LNCAP (cell line): ENCODE measurements at regions not wholly inside any gene's neighbourhood (a gene's known extent, or its start where the extent isn't known, plus 50 kb on each side); places are given as distances from the start of the nearest gene placed in this dataset.

Experiments used
- TF ChIP-seq, protein P1 (sequence below): fragments of 450-650 bp; IDR thresholded peaks from 2 replicates; pipeline ENCODE4 v1.5.1; 2017; ENCODE audit warnings: mild to moderate bottlenecking

DNA sequence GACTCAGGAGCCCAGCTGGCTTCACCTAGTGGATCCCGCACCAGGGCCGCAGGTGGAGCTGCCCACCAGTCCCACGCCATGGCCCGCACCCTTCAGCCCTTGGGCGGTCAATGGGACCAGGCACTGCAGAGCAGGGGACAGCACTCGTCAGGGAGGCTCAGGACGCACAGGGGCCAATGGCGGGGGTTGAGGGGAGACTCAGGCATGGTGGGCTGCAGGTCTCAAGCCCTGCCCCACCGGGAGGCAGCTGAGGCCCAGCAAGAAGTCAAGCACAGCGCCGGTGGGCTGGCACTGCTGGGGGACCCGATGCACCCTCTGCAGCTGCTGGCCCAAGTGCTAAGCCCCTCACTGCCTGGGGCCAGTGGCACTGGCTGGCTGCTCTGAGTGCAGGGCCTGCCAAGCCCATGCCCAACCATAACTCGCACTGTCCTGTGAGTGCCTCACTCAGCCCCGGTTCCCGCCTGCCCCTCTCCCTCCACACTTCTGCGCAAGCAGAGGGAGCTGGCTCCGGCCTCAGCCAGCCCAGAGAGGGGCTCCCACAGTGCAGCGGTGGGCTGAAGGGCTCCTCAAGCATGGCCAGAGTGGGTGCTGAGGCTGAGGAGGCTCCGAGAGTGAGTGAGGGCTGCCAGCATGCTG lies 111.7 kb upstream of the PGR start:
- TF ChIP-seq, protein P1, sequence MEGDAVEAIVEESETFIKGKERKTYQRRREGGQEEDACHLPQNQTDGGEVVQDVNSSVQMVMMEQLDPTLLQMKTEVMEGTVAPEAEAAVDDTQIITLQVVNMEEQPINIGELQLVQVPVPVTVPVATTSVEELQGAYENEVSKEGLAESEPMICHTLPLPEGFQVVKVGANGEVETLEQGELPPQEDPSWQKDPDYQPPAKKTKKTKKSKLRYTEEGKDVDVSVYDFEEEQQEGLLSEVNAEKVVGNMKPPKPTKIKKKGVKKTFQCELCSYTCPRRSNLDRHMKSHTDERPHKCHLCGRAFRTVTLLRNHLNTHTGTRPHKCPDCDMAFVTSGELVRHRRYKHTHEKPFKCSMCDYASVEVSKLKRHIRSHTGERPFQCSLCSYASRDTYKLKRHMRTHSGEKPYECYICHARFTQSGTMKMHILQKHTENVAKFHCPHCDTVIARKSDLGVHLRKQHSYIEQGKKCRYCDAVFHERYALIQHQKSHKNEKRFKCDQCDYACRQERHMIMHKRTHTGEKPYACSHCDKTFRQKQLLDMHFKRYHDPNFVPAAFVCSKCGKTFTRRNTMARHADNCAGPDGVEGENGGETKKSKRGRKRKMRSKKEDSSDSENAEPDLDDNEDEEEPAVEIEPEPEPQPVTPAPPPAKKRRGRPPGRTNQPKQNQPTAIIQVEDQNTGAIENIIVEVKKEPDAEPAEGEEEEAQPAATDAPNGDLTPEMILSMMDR, result no peak

DNA sequence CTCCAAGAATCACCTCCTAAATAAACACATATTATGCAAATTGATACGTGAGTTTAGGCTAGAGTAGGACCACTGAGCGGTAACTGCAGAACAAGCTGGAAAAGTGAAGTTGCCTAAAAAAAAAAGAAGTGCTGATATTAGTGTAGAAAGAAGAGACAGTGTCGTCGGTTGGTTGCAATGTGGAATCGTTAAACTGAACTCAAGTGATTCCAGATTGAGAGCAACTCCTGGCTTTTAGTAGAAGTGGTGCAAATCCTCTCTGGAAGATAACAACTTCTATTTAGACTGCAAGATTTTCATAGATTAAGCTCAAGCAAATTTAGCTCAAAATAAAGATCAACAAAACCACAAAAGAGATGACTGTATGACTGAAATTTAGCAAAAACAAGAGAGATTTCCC lies 97.0 kb upstream of the PGR start:
- TF ChIP-seq, protein P1, result no peak

DNA sequence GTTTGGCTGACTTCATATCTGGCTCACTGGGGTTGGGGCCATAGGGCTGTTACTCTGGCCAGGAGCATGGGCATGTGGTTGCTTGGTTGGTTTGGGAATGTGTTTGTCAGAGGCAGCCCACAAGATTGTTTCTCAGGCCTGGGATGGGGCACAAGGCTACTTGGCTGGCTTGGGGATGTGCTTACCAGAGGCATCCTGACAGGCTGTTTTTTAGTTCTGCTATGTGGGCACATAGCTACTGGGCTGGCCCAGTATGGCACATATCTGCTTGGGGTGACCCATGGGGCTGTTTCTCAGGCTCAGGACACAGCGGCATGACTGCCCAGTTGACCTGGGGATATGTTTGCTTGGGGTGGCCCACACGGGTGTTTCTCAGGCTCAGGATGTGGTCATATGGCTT lies 94.6 kb upstream of the PGR start:
- TF ChIP-seq, protein P1, result no peak

DNA sequence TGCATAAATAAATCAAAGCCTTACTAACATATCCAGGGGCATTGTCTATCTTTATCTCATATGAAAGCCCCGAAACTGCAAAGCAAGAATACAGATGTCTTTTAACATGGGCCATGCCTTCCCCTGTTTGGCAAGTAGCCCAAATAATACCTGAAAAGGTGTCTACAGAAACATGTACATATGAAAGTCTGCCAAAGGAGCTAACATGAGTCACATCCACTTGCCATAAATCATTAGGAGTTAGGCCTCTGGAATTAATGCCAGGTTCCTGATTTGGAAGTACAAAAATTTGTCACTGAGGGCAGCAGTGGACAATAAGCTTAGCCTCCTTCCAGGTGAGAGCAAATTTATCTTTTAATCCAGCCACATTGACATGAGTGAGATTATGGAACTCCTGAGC lies 85.5 kb upstream of the PGR start:
- TF ChIP-seq, protein P1, result no peak

DNA sequence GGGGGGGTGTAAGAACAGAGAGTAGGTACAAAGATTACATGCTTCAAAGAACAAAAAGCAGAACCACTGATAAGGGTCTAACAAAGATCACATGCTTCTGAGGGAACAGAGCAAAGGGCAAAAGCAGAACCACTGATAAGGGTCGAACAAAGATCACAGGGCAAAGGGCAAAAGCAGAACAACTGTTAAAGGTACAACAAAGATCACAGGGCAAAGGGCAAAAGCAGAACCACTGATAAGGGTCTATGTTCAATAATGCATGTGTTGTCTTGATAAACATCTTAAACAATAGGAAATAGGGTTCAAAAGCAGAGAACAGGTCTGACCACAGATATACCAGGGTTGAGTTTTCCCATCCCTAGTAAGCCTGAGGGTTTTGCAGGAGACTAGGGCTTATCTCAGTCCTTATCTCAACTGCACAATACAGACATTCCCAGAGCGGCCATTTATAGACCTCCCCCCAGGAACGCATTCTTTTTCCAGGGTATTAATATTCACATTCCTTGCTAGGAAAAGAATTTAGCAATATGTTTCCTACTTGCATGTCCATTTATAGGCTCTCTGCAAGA lies 81.9 kb upstream of the PGR start:
- TF ChIP-seq, protein P1, result no peak

DNA sequence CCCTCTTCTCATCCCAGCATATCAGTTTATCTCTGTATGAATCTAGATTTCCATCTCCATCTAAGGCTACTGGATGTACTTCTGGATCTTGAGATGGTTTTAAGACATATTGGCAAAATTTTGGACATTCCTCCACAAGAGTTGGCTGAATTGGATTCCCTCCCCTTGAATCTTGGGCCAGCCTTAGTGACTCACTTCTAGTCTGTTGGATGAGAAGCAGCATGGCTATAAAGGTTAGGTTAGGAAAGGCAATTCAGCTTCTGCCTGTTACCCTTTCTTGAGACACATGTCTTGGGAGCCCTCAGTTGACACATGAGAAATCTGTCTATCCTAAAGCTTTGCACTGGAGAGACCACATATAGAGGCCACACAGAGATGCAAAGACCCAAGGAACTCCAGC lies 73.0 kb upstream of the PGR start:
- TF ChIP-seq, protein P1, result no peak

DNA sequence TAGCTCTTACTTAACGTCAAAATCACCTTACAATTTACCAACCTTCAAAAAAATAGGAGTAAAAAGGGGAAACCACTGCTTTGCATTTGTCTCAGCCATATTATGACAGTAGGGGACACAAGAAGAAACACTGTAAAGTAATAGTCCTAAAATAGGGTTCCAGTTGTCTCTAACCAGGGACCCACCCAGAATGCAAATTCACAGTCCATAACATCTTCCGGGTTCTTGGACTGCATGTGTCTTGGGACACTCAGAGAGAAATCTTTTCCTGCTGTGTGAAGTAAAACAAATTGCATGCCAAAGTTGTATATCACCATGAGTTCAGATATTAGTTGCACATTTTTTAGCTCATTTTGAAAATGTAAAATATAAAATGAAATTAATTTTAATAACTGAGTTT lies 69.8 kb upstream of the PGR start:
- TF ChIP-seq, protein P1, result no peak

DNA sequence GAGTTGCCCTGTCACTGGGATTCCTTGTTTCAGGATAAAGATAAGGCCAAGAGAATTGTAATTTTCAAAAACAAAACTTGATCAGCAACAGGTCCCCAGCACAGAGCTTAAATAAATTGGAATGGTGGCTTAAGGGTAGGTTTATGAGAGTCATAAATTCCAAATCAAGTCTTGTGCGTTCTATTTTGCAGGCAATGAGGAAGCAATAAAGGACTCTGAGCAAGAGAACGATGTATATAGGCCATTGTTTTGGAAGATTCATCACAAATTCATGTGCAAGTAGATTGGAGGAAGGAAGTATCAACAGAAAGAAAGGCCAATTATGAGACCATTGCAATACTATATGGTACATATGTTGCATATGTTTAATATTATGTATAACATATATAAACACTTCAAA lies 65.7 kb upstream of the PGR start:
- TF ChIP-seq, protein P1, result no peak
